Tibial nerve (tissue), 4 donors: ENCODE measurements at regions not wholly inside any gene's neighbourhood (a gene's known extent, or its start where the extent isn't known, plus 50 kb on each side); places are given as distances from the start of the nearest gene placed in this dataset.

Experiments
- DNase-seq, 2 donors: peaks; one replicate each; pipeline ENCODE4 v3.0.0-alpha.2; 2019; ENCODE audit warnings: low spot score in 2 of 2
- H3K27ac ChIP-seq, 4 donors: fragments of 200-600 bp; sonication (generic) in 3 of 4; one replicate each; pipeline ENCODE4 v1.5.1; 2017 to 2019; ENCODE audit warnings: mild to moderate bottlenecking in 1 of 4
- H3K27me3 ChIP-seq, 2 donors: fragments of 200-600 bp; sonication (generic) in 1 of 2; one replicate each; pipeline versions ENCODE4 v1.5.1 to v1.6.0; 2017 to 2019
- H3K36me3 ChIP-seq, 3 donors: fragments of 200-600 bp; sonication (generic); one replicate each; pipeline ENCODE4 v1.5.1; 2018 to 2019
- H3K4me1 ChIP-seq, 4 donors: fragments of 200-600 bp; sonication (generic) in 3 of 4; one replicate each; pipeline ENCODE4 v1.5.1; 2017 to 2019
- H3K4me3 ChIP-seq, 4 donors: fragments of 200-600 bp; sonication (generic) in 3 of 4; one replicate each; pipeline ENCODE4 v1.5.1; 2017 to 2019; ENCODE audit warnings: mild to moderate bottlenecking in 1 of 4, moderate library complexity in 1 of 4
- H3K9me3 ChIP-seq, 4 donors: fragments of 200-600 bp; sonication (generic) in 3 of 4; one replicate each; pipeline ENCODE4 v1.5.1; 2017 to 2019
- CTCF ChIP-seq, 5 experiments: fragments of 200-600 bp in 3 of 5; fragments of 450-650 bp in 2 of 5; sonication (generic) in 3 of 5; IDR thresholded peaks; one replicate each; pipeline ENCODE4 v1.5.1; 2016 to 2019; ENCODE audit warnings: antibody characterized with exemption in 5 of 5, mild to moderate bottlenecking in 3 of 5, moderate library complexity in 2 of 5
- EP300 ChIP-seq, 2 donors: sonication (generic); formaldehyde crosslinking; IDR thresholded peaks; one replicate each; pipeline ENCODE4 v1.6.1; 2017; ENCODE audit warnings: antibody characterized with exemption in 2 of 2, mild to moderate bottlenecking in 1 of 2
- POLR2A ChIP-seq, 2 donors: fragments of 450-650 bp; IDR thresholded peaks; one replicate each; pipeline ENCODE4 v1.6.1; 2017; ENCODE audit warnings: antibody characterized with exemption in 2 of 2, mild to moderate bottlenecking in 2 of 2, moderate library complexity in 2 of 2
- WGBS, 2 donors: methylation state at CpG; one replicate each; pipeline ENCODE4 v1.1.5; 2018; 5-methylcytosine and 5-hydroxymethylcytosine counted together

GRCh38 chr2:122780251-122780650 lies 1024.8 kb downstream of the TSN start:
- no peak for DNase-seq
- 73 to 75% methylated on average over 1 of the region's 1 CpG for WGBS, 2 donors
- Histone ChIP-seq H3K27ac (no peak overlapping the region), H3K4me3 (no peak overlapping the region), H3K4me1 (no peaks in the 10 kb centered on the region), H3K9me3 (peaks cover 0 to 15% (median 0%) of the 10 kb centered on the region in 4 donors), H3K27me3 (no peaks in the 10 kb centered on the region), H3K36me3 (no peaks in the 10 kb centered on the region)
- TF ChIP-seq EP300 (IDR thresholded peaks at IDR 0.05), result no peak

- H3K4me3 ChIP-seq, result no peak overlapping the region
- H3K36me3 ChIP-seq, result no peaks in the 10 kb centered on the region
- DNase-seq, result no peak
- no peaks in the 10 kb centered on the region for H3K27me3 ChIP-seq
- H3K4me1 ChIP-seq, result no peaks in the 10 kb centered on the region
- no peak for TF ChIP-seq CTCF (IDR thresholded peaks at IDR 0.05)
- TF ChIP-seq EP300 (IDR thresholded peaks at IDR 0.05), result no peak
- no peak for TF ChIP-seq POLR2A (IDR thresholded peaks at IDR 0.05)
- H3K27ac ChIP-seq, result no peak overlapping the region
- no peaks in the 10 kb centered on the region for H3K9me3 ChIP-seq
- WGBS, 2 donors, result 96 to 97% methylated on average over 2 of the region's 2 CpGs
Observed at GRCh38 chr2:122794100-122794499, 1038.6 kb downstream of the TSN start.

GRCh38 chr2:122795763-122796162 lies 1040.3 kb downstream of the TSN start:
- WGBS, 2 donors, result 36 to 41% methylated on average over 5 of the region's 5 CpGs
- H3K27me3 ChIP-seq, result no peaks in the 10 kb centered on the region
- no peaks in the 10 kb centered on the region for H3K9me3 ChIP-seq
- H3K27ac ChIP-seq, result no peak overlapping the region
- TF ChIP-seq EP300 (IDR thresholded peaks at IDR 0.05) (no peak), POLR2A (IDR thresholded peaks at IDR 0.05) (no peak)
- no peaks in the 10 kb centered on the region for H3K4me1 ChIP-seq
- no peak overlapping the region for H3K4me3 ChIP-seq
- DNase-seq, result no peak
- no peaks in the 10 kb centered on the region for H3K36me3 ChIP-seq

GRCh38 chr2:122799391-122799790 lies 1043.9 kb downstream of the TSN start:
- Histone ChIP-seq H3K9me3 (no peaks in the 10 kb centered on the region), H3K4me3 (no peak overlapping the region), H3K27ac (no peak overlapping the region), H3K36me3 (no peaks in the 10 kb centered on the region), H3K4me1 (no peaks in the 10 kb centered on the region), H3K27me3 (no peaks in the 10 kb centered on the region)
- no peak for DNase-seq
- TF ChIP-seq CTCF (IDR thresholded peaks at IDR 0.05) (no peak), POLR2A (IDR thresholded peaks at IDR 0.05) (no peak), EP300 (IDR thresholded peaks at IDR 0.05) (no peak)

- 69 to 86% methylated on average over 1 of the region's 1 CpG for WGBS, 2 donors
- Histone ChIP-seq H3K27ac (no peak overlapping the region), H3K27me3 (no peaks in the 10 kb centered on the region), H3K36me3 (no peaks in the 10 kb centered on the region), H3K9me3 (no peaks in the 10 kb centered on the region), H3K4me3 (no peak overlapping the region), H3K4me1 (no peaks in the 10 kb centered on the region)
- TF ChIP-seq POLR2A (IDR thresholded peaks at IDR 0.05) (no peak), CTCF (IDR thresholded peaks at IDR 0.05) (no peak), EP300 (IDR thresholded peaks at IDR 0.05) (no peak)
- DNase-seq, result no peak
Observed at GRCh38 chr2:122800781-122801180, 1045.3 kb downstream of the TSN start.

GRCh38 chr2:122804494-122804893 lies 1049.0 kb downstream of the TSN start:
- Histone ChIP-seq H3K36me3 (no peaks in the 10 kb centered on the region), H3K9me3 (peaks cover 0 to 8% (median 0%) of the 10 kb centered on the region in 4 donors), H3K4me3 (no peak overlapping the region), H3K4me1 (no peaks in the 10 kb centered on the region), H3K27me3 (no peaks in the 10 kb centered on the region), H3K27ac (no peak overlapping the region)
- no peak for DNase-seq
- TF ChIP-seq EP300 (IDR thresholded peaks at IDR 0.05) (no peak), POLR2A (IDR thresholded peaks at IDR 0.05) (no peak), CTCF (IDR thresholded peaks at IDR 0.05) (no peak)
- 83 to 88% methylated on average over 4 of the region's 4 CpGs for WGBS, 2 donors
